ENCODE measurements at regions not wholly inside any gene's neighbourhood (a gene's known extent, or its start where the extent isn't known, plus 50 kb on each side); places are given as distances from the start of the nearest gene placed in this dataset.

GRCh38 chr5:88045931-88046461 lies 222.6 kb downstream of the TMEM161B start:
- Histone ChIP-seq H3K27me3 (no peaks in the 10 kb centered on the region), H3K4me3 (no peak overlapping the region), H3K9me3 (no peaks in the 10 kb centered on the region), H3K4me1 (no peaks in the 10 kb centered on the region), H3K27ac (no peak overlapping the region), H3K36me3 (replicated peaks in 1 of 2; ENCODE audit: insufficient read depth in 1 of 2, low read depth in 2 of 2) (no peaks in the 10 kb centered on the region)
- no peak for DNase-seq
- TF ChIP-seq POLR2A (IDR thresholded peaks at IDR 0.05) (no peak), CTCF (IDR thresholded peaks at IDR 0.05) (no peak)
- ATAC-seq: no peak
- intact Hi-C loops (cut with DNase I): no loop called here
- 38 to 48% methylated on average over 4 of the region's 4 CpGs for WGBS, 2 donors

GRCh38 chr5:88045165-88045564 lies 223.5 kb downstream of the TMEM161B start:
- no peak overlapping the region for H3K4me3 ChIP-seq
- no peak for DNase-seq
- ATAC-seq: no peak
- intact Hi-C loops (cut with DNase I): no loop called here
- H3K27ac ChIP-seq: no peak overlapping the region
- no peaks in the 10 kb centered on the region for H3K36me3 ChIP-seq (replicated peaks in 1 of 2; ENCODE audit: insufficient read depth in 1 of 2, low read depth in 2 of 2)
- WGBS, 2 donors: 0% methylated on average over 1 of the region's 1 CpG
- no peaks in the 10 kb centered on the region for H3K27me3 ChIP-seq
- no peaks in the 10 kb centered on the region for H3K9me3 ChIP-seq
- TF ChIP-seq POLR2A (IDR thresholded peaks at IDR 0.05): no peak
- TF ChIP-seq CTCF (IDR thresholded peaks at IDR 0.05): no peak
- H3K4me1 ChIP-seq: no peaks in the 10 kb centered on the region

DNA sequence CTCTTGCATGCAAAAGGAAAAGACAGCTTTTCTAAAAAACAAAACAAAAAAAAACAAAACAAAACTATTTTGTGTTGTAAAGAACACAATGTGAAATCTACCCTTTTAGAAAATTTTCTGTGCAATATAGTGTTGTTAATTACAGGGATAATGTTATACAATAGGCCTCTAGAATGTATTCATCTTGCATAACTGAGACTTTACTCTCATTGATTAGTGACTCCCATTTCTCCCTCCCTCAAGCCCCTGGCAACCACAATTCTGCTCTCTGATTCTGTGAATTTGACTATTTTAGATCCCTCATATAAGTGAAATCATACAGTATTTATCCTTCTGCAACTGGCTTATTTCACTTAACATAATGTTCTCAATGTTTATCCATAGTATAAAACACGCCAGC lies 234.1 kb downstream of the TMEM161B start:
- TF ChIP-seq POLR2A (IDR thresholded peaks at IDR 0.05) (no peak), CTCF (IDR thresholded peaks at IDR 0.05) (no peak)
- DNase-seq (no peak), ATAC-seq (no peak)
- intact Hi-C loops (cut with DNase I): no loop called here
- Histone ChIP-seq H3K36me3 (replicated peaks in 1 of 2; ENCODE audit: insufficient read depth in 1 of 2, low read depth in 2 of 2) (no peaks in the 10 kb centered on the region), H3K4me3 (no peak overlapping the region), H3K9me3 (no peaks in the 10 kb centered on the region), H3K4me1 (no peaks in the 10 kb centered on the region), H3K27me3 (no peaks in the 10 kb centered on the region), H3K27ac (no peak overlapping the region)
- WGBS, 2 donors: 19 to 38% methylated on average over 1 of the region's 1 CpG

GRCh38 chr5:88033191-88033590 lies 235.5 kb downstream of the TMEM161B start:
- TF ChIP-seq POLR2A (IDR thresholded peaks at IDR 0.05) (no peak), CTCF (IDR thresholded peaks at IDR 0.05) (no peak)
- no peak overlapping the region for H3K27ac ChIP-seq
- H3K4me3 ChIP-seq: no peak overlapping the region
- no peaks in the 10 kb centered on the region for H3K27me3 ChIP-seq
- ATAC-seq (no peak), DNase-seq (no peak)
- no peaks in the 10 kb centered on the region for H3K36me3 ChIP-seq (replicated peaks in 1 of 2; ENCODE audit: insufficient read depth in 1 of 2, low read depth in 2 of 2)
- H3K4me1 ChIP-seq: no peaks in the 10 kb centered on the region
- 27 to 35% methylated on average over 2 of the region's 2 CpGs for WGBS, 2 donors
- intact Hi-C loops (cut with DNase I): no loop called here
- H3K9me3 ChIP-seq: no peaks in the 10 kb centered on the region

GRCh38 chr5:88029011-88029410 lies 239.6 kb downstream of the TMEM161B start:
- TF ChIP-seq POLR2A (IDR thresholded peaks at IDR 0.05) (no peak), CTCF (IDR thresholded peaks at IDR 0.05) (no peak)
- WGBS, 2 donors: 60 to 70% methylated on average over 2 of the region's 2 CpGs
- no peaks in the 10 kb centered on the region for H3K4me1 ChIP-seq

More at GRCh38 chr5:88029011-88029410, 239.6 kb downstream of the TMEM161B start:
- Histone ChIP-seq H3K36me3 (replicated peaks in 1 of 2; ENCODE audit: insufficient read depth in 1 of 2, low read depth in 2 of 2) (no peaks in the 10 kb centered on the region), H3K9me3 (no peaks in the 10 kb centered on the region), H3K27me3 (no peaks in the 10 kb centered on the region), H3K27ac (no peak overlapping the region), H3K4me3 (no peak overlapping the region)
- intact Hi-C loops (cut with DNase I): no loop called here
- no peak for DNase-seq
- ATAC-seq: no peak

Data from body of pancreas (tissue), 4 donors.